WERI-Rb-1 (cell line): ENCODE measurements at regions not wholly inside any gene's neighbourhood (a gene's known extent, or its start where the extent isn't known, plus 50 kb on each side); places are given as distances from the start of the nearest gene placed in this dataset.
"Not testable (repeated sequence)": the region's sequence is repeated elsewhere in the genome, so short reads cannot be mapped to it uniquely, and the experiment has no call there.

Experiments
- DNase-seq: peaks from one replicate; pipeline ENCODE4 v3.0.0-alpha.2; 2020
- H3K27ac ChIP-seq: fragments of 250-450 bp; sonication (Bioruptor Pico); 2 replicates; pipeline ENCODE4 v1.5.1; 2020; ENCODE audit warnings: mild to moderate bottlenecking, moderate library complexity
- H3K27me3 ChIP-seq: fragments of 250-450 bp; sonication (Bioruptor Pico); 2 replicates; pipeline ENCODE4 v1.5.1; 2021; ENCODE audit warnings: mild to moderate bottlenecking, low read depth, moderate library complexity; ENCODE audit not compliant: insufficient read depth, severe bottlenecking
- H3K36me3 ChIP-seq: fragments of 250-450 bp; sonication (Bioruptor Pico); 2 replicates; pipeline ENCODE4 v1.5.1; 2020; ENCODE audit warnings: mild to moderate bottlenecking, moderate library complexity
- H3K4me3 ChIP-seq: 2 replicates; pipeline ENCODE4 v1.5.1; 2011; ENCODE audit warnings: low read depth, mild to moderate bottlenecking, control low read depth, low read length
- H3K9me3 ChIP-seq: fragments of 250-450 bp; sonication (Bioruptor Pico); 2 replicates; pipeline ENCODE4 v1.5.1; 2021; ENCODE audit warnings: mild to moderate bottlenecking, moderate library complexity; ENCODE audit not compliant: severe bottlenecking
- CTCF ChIP-seq: IDR thresholded peaks from 2 replicates; pipeline ENCODE4 v1.5.1; 2011; ENCODE audit warnings: low read depth, mild to moderate bottlenecking, control low read depth, inconsistent platforms, low read length

- Histone ChIP-seq H3K27me3 (no peaks in the 10 kb centered on the region), H3K4me3 (no peak overlapping the region), H3K27ac (no peak overlapping the region), H3K9me3 (no peaks in the 10 kb centered on the region), H3K36me3 (no peaks in the 10 kb centered on the region)
- no peak for DNase-seq
- no peak for TF ChIP-seq CTCF
These were observed 58.6 kb upstream of the SOX13 start for GRCh38 chr1:204014336-204014735.

GRCh38 chr1:204014961-204015360 is 58.0 kb upstream of the SOX13 start:
- H3K27me3 ChIP-seq, H3K4me3 ChIP-seq, H3K36me3 ChIP-seq, H3K27ac ChIP-seq, H3K9me3 ChIP-seq: not testable (repeated sequence)
- peak; percentile 90 for DNase-seq

- H3K27me3 ChIP-seq, result no peaks in the 10 kb centered on the region
- H3K27ac ChIP-seq, result no peak overlapping the region
- no peaks in the 10 kb centered on the region for H3K36me3 ChIP-seq
- no peak for TF ChIP-seq CTCF
- no peaks in the 10 kb centered on the region for H3K9me3 ChIP-seq
- DNase-seq, result no peak
- H3K4me3 ChIP-seq, result no peak overlapping the region
These were observed 55.9 kb upstream of the SOX13 start for GRCh38 chr1:204017032-204017431.

GRCh38 chr1:204018460-204018859 is 54.5 kb upstream of the SOX13 start:
- Histone ChIP-seq H3K4me3 (no peak overlapping the region), H3K27me3 (no peaks in the 10 kb centered on the region), H3K27ac (no peak overlapping the region), H3K36me3 (no peaks in the 10 kb centered on the region), H3K9me3 (no peaks in the 10 kb centered on the region)
- no peak for DNase-seq
- no peak for TF ChIP-seq CTCF
